LNCaP clone FGC (cell line): ENCODE measurements at regions not wholly inside any gene's neighbourhood (a gene's known extent, or its start where the extent isn't known, plus 50 kb on each side); places are given as distances from the start of the nearest gene placed in this dataset.

ENCODE experiments used
- DNase-seq: peaks from one replicate; pipeline ENCODE4 v3.0.0-alpha.2; 2011; ENCODE audit warnings: low read depth
- H3K4me3 ChIP-seq: 2 replicates; pipeline ENCODE4 v1.5.1; 2011; ENCODE audit warnings: mild to moderate bottlenecking, low read depth, low read length, control low read depth
- TF ChIP-seq, protein P1 (sequence below): IDR thresholded peaks from 2 replicates; pipeline ENCODE4 v1.5.1; 2012; ENCODE audit warnings: mild to moderate bottlenecking; ENCODE audit not compliant: control insufficient read depth, insufficient read depth; ENCODE audit errors: extremely low read depth

DNA sequence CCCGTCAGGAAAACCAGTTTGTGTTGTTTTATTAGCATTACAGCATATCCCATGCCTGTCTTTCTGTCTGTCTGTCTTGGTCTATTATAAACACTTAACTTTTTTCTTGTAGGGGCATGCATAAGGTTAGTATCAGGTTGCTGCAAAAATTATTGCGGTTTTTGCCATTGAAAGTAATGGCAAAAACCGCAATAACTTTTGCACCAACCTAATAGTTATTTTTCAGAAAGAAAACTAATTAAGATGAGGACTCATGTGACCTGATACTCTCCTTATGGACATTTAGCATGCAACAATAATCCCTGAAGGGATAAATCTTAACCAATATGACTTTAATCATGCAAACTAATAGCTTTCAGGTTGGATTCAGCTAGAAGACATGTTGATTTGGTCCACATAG, 326.7 kb upstream of the SUCLG2 start:
- TF ChIP-seq, protein P1, sequence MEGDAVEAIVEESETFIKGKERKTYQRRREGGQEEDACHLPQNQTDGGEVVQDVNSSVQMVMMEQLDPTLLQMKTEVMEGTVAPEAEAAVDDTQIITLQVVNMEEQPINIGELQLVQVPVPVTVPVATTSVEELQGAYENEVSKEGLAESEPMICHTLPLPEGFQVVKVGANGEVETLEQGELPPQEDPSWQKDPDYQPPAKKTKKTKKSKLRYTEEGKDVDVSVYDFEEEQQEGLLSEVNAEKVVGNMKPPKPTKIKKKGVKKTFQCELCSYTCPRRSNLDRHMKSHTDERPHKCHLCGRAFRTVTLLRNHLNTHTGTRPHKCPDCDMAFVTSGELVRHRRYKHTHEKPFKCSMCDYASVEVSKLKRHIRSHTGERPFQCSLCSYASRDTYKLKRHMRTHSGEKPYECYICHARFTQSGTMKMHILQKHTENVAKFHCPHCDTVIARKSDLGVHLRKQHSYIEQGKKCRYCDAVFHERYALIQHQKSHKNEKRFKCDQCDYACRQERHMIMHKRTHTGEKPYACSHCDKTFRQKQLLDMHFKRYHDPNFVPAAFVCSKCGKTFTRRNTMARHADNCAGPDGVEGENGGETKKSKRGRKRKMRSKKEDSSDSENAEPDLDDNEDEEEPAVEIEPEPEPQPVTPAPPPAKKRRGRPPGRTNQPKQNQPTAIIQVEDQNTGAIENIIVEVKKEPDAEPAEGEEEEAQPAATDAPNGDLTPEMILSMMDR = no peak
- no peak for DNase-seq
- H3K4me3 ChIP-seq = no peak overlapping the region

DNA sequence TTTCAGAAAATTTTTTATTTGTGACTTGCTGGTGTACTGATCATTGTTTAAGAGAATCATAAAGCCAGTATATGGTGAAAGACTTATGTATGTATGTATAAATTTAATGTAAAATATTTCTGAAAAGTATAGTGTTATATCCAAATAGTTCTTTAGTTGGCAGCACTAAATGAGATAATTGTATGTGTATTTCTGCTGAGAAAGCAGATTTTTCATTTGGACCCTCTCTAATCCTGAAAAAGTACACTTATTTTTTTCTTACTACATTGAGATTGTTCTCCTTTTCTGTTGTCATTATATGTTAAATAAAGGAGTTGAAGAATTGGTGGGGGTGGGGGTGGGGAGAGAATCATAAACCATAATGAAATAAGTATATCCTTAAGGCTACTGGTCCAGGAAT, 324.9 kb upstream of the SUCLG2 start:
- TF ChIP-seq, protein P1 = no peak
- no peak for DNase-seq
- no peak overlapping the region for H3K4me3 ChIP-seq

DNA sequence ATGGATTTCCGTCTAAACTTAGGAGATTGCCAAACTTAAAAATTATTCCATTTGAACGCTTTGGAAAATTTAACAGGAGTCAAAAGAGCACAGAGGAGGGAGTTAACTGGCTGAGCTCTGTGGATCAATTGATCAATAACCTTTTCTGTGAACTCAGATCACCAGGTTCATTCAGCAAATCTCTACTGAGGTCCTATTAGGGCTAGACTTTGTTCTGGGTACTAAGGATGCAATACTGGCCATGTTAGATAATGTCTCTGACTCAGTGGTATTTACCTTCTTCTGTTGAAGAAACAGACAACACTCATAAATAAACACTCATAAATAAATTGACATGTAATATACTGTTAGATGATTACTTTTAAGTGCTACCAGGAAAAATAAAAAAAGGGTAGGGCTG, 323.4 kb upstream of the SUCLG2 start:
- DNase-seq = no peak
- TF ChIP-seq, protein P1 = no peak
- no peak overlapping the region for H3K4me3 ChIP-seq

DNA sequence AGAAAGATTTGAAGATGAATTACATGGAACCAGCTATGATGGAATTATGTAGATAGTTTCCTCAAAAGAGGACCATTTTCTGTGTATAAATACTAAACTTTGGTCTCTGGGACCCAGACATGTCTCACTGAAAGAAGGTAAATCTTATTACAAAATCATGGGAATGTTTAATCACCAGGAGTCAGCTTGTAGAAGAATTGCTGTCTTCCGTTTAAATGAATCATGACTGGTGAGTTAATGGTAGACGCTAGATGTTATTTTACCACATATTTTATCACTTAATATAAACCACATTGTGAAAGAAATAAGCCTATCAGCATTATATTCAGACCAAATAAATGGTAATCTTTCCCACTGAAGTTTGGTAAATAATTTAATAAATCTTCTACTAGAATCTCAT, 322.3 kb upstream of the SUCLG2 start:
- DNase-seq = no peak
- TF ChIP-seq, protein P1 = no peak

DNA sequence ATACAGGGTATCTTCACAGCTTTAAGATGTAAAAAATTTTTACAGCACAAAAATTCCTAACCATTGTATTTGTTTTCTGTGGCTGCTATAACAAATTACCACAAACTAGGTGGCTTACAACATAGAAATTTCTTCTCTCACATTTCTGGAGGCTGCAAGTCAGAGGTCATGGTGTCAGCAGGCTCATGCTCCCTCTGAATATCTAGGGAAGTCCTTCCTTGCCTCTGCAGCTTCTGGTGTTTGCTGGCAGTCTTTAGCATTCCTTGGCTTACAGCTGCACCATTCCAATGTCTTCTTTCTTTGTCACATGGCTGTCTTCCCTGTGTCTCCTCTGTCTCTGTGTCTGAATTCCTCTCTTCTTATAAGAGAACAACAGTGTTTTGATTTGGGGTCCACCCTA, 310.2 kb upstream of the SUCLG2 start:
- DNase-seq = no peak
- TF ChIP-seq, protein P1 = no peak
- no peak overlapping the region for H3K4me3 ChIP-seq

More for the DNA sequence above, 322.3 kb upstream of the SUCLG2 start:
- H3K4me3 ChIP-seq = no peak overlapping the region

DNA sequence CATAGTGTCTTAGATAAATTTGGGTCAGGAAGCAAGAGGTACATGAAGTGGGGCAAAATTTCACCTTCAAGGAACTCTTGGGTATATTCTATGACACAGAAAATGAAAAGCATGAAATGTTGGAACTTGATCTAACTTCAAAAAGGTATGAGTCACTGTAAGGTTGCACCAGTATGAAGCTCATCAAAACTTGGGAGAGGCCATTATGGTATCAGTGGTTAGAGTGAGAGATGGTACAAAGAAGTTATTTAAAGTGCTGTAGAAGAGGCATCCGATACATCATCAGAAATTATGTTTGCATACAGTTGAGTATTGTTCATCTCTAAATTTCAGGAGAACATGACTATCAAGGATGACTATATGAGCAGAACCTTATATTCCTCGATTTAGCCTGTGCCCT, 302.9 kb upstream of the SUCLG2 start:
- DNase-seq = no peak
- no peak overlapping the region for H3K4me3 ChIP-seq
- TF ChIP-seq, protein P1 = no peak

DNA sequence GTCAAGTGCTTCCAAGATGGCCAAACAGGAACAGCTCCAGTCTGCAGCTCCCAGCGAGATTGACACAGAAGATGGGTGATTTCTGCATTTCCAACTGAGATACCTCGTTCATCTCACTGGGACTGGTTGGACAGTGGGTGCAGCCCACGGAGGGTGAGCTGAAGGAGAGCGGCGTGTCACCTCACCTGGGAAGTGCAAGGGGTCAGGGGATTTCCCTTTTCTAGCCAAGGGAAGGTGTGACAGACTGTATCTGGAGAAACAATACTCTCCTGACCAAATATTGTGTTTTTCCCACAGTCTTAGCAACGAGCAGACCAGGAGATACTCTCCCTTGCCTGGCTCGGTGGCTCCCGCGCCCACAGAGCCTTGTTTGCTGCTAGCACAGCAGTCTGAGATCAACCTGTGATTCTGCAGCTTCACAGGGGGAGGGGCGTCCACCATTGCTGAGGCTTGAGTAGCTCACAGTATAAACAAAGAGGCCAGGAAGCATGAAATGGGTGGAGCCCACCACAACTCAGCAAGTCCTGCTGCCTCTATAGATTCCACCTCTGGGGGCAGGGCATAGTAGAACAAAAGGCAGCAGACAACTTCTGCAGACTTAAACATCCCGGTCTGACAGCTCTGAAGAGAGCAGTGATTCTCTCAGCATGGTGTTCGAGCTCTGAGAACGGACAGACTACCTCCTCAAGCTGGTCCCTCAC, 293.5 kb upstream of the SUCLG2 start:
- no peak overlapping the region for H3K4me3 ChIP-seq
- DNase-seq = no peak
- TF ChIP-seq, protein P1 = no peak
